Dedifferentiated amniotic fluid mesenchymal stem cell (primary cell): ENCODE measurements at regions not wholly inside any gene's neighbourhood (a gene's known extent, or its start where the extent isn't known, plus 50 kb on each side); places are given as distances from the start of the nearest gene placed in this dataset.
"Not testable (repeated sequence)": the region's sequence is repeated elsewhere in the genome, so short reads cannot be mapped to it uniquely, and the experiment has no call there.

Experiments used
- DNase-seq: peaks from one replicate; pipeline ENCODE4 v3.0.0-alpha.2; 2016; ENCODE audit errors: extremely low spot score

DNA sequence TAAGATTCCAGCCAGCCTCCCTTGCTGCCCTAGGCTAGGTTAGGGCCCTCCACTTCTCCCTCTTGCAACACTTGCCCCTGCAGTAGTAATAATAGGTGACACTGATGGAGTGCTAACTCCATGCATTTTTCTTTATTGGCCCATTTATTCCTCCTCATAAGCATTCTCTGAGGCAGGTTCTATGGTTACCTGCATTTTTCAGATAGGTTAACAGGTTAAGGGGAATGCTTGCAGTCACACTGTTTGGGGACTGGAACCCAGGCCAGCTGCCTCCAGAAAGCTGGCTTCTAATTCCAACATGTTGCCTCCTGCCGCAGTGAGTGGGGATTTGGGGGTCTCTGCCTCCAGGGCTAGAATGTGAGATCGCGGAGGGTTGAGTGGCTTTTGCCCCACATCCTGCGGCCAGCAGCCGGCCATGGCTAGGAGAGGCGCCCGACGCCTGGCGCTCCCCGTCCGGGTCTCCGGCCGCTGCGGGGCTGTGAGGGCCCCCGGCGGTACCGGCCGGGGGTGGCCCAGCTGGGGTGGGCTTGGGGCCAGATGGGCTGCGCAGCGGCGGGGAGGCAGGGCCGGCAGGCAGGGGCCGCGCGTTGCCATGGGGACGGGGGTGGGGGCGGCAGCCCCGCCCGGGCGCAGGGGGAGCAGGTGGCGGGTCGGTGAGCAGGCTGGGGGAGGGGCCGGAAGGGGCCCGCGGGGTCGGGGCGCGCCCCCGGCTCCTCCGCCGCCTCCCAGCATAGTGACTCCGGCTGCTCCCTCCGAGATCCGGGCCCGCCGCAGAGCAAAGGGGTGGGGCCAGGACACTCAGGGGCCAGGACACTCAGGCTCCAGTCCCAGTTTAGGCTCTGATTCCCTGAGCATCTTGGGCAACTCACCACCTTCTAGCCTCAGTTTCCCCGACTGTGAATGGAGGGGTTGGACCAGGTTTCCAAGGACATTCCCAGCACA is 68.4 kb upstream of the SSBP3 start:
- DNase-seq = no peak

DNA sequence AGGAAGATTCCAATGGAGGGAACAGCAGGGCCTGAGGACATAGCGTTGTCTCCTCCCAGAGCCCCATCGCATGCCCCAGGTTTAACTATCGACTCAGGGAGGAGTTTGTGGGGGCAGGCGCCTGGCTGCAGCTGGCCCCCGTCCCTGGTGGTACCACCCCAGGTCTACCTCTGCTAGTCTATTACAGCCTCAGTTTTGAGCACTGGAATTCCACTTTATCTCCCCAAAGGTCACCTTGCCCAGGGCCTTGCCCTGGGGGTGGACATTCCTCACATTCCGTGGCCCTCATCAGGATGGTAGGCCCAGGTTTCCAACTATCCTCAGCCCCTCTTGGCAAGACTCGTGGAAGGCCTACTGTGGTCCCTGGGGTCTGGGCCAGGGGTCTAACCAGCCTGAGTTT is 65.4 kb upstream of the SSBP3 start:
- DNase-seq = no peak

DNA sequence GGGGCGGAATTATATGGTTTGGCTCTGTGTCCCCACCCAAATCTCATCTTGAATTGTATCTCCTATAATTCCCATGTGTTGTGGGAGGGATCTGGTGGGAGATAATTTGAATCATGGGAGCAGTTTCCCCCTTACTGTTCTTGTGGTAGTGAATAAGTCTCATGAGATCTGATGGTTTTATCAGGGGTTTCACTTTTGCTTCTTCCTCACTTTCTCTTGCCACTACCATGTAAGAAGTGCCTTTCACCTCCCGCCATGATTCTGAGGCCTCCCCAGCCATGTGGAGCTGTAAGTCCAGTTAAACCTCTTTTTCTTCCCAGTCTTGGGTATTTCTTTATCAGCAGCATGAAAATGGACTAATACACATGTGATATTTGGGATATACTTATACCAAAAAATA is 63.2 kb upstream of the SSBP3 start:
- not testable (repeated sequence) for DNase-seq

DNA sequence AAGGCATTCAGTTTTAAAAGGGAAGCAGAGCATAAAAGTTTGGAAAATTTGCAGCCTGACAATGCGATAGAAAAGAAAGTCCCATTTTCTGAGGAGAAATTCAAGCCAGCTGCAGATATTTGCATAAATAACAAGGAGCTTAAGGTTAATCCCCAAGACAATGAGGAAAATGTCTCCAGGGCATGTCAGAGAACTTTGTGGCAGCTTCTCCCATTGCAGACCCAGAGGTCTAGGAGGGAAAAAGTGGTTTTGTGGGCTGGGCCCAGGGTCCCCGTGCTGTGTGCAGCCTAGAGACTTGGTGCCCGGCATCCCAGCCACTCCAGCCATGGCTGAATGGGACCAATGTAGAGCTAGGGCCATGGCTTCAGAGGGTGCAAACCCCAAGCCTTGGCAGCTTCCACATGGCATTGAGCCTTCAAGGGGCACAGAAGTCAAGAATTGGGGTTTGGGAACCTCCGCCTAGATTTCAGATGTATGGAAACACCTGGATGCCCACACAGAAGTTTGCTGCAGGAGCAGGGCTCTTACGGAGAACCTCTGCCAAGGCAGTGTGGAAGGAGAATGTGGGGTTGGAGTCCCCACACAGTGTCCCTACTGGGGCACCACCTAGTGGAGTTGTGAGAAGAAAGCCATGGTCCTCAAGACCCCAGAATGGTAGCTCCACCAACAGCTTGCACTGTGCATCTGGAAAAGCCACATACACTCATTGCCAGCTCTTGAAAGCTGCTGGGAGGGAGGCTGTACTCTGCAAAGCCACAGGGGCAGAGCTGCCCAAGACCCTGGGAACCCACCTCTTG is 62.3 kb upstream of the SSBP3 start:
- DNase-seq = not testable (repeated sequence)

DNA sequence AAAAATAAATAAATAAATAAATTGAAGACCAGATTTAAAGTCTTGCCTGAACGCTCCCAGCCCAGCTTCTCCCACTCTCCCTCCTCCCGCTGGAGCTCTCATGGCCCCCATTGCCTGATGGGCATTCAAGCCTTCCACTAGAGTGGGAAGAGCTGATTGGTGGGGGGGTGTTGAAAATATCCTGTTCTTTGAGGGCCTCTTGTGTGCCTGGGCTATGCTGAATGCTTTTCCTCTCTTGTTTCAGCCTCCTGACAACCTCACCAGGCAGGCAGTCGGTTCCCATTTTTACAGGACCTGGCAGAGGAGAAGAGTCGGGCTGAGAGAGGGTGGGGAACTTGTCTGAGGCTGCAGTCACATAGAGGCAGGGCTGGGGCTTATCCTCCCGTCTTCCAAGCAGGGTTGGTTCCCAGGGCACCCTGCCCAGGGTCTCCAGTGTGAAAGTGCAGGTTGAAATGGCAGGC is 59.2 kb upstream of the SSBP3 start:
- no peak for DNase-seq

DNA sequence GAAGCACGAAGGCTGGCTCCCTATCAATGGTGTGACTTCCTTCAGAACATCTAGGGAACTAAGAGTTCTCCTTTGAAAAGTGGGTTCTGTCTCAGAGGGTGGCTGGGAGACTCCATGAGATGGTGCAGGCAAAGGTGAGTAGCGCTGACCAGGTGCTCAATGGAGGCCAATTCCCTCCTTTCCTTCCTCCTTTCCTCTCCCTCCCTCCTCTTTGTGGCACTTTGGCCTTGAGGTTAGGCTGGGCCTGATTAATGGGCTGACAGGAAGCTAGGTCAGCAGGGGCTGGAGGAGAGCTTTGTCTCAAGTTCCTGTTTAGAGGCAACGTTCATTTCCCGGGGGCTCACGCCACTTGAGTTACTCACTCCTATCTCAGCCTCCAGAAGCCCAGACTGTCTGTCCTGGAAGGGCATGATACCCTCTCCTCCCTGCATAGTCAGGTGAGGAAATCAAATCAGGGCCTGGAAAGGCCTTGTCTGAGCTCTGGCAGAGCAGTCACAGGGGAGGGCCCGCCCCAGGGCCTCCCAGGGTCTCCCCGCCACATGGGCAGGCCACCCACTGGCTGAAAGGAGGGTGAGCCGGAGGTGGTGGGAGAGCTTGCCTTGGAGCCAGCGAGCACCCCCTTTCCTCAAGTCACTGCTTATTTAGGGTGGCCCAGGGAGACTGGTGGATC is 58.4 kb upstream of the SSBP3 start:
- DNase-seq = no peak

DNA sequence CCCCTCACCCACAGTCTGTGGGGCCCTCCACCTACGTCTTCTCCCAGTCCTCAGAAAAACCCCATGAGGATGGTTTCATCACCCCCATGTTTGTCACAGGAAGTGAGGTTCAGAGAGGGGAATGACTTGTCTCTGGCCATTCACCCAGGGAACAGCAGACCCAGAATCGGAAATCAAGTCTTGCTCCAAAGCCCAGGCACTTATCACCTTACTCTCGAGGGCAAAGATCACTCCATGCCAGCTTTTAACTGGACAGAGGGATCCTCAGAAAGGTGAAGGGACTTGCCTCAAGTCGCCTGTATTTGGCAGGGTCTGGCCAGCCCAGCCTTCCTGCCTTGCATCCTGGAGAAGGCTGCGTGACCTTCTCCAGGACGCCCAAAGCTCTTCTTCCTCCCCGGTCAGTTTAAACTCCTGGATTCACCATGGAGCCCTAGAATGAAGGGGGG is 57.9 kb upstream of the SSBP3 start:
- no peak for DNase-seq

DNA sequence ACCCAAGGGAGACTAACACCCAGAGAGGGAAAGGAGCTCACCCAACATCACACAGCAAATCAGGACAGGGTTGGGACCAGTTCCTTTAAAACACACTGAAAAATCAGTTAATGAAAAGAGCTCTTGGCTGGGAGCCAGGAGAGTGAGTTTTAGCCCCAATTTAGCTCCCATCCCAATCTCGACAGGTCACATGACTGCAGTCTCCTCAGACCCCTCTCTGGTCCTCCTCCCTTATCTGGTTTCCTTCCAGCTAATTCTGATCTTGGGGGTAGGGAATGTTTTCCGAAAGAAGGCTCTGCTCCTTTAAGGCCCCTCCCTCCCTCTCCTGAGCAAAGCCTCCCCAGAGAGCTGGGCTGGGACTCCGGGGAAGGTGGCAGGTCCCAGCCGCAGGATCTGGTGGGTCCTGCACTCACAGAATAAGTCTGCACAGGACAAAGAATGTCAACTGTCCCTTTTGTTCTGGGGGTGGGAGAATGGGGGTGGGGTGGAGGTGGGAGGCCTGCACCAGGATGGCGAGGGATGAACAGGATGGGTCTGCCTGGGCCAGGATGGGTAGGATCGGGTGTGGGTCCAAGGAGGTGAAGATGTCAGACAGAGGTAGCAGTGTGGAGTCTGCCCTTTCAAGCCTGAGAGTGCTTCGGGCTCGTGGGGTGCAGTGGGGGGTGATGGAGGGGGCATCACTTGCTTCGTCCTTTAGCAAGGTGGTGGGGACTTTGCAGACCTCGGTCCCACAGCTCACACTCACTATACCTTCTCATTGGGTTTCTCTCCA is 57.3 kb upstream of the SSBP3 start:
- DNase-seq = no peak

DNA sequence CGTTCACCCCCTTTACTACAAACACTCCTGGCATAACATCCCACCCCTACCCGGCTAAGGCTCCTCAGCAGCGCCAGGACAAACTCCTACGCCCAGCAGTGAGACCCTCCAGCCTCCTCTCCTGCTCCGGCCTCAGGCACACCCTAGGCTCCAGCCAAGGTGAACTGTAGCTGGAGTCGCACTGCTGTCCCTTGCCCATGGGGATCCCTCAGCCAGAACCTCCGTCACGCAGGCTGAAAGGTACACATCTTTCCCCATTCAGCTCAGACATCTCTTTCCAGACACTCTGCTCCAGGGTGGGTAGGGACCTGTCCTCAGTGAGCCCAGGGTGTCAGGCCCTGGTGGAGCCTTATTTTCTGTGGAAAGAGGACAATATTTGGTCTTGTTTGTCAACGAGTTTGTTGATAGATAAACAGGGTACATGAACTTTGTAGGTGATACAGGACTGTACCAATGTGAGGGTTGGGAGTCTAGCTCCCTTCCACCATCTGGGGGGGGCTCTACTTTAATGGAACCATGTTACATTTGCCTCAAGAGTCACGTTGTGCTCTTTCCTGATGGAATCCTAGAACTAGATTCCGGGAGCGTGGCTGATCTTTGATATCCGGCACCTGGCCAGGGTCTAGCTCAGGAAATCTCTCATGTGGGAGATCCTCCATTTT is 56.5 kb upstream of the SSBP3 start:
- DNase-seq = no peak

DNA sequence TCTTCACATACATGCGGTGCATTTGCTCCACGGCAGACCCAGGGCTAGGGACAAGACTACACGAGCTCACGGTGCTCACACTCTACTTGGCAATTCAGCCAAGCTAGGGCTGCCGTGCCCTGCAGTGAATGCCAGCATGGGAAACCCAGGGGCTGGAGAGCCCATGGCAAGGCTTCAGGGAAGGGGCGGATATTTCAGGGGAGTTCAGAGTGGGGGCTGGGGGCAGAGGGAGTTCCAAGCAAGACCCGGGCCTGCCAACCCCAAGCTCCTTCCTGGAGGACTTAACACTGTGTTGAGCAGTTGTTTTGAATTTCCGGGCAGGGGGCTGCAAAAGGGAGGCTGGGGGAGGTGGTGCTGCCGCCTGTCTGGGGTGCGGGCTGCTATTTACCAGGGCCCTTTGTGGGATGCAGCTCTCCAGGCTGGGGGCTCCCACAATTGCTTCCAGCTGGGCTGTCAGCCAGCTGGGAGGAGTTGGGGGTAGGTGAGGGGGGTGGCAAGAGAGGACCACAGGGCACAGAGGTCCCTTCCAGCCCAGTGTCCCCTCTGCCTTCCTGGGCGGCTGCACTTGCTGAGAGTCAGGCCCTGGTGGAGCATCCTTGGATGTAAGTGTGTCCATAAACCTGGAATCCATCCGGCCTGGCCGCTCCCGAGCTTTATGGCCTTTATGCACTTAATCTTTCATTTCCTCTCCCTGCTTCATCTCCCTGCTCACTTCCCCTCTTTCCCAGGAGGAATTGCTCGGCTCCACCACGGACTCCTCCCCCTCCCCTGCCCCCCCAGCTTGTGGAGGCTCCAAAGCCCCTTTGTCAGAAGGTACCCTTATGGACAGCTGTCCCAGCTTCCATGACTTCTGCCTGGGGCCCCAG is 55.8 kb upstream of the SSBP3 start:
- DNase-seq = no peak

DNA sequence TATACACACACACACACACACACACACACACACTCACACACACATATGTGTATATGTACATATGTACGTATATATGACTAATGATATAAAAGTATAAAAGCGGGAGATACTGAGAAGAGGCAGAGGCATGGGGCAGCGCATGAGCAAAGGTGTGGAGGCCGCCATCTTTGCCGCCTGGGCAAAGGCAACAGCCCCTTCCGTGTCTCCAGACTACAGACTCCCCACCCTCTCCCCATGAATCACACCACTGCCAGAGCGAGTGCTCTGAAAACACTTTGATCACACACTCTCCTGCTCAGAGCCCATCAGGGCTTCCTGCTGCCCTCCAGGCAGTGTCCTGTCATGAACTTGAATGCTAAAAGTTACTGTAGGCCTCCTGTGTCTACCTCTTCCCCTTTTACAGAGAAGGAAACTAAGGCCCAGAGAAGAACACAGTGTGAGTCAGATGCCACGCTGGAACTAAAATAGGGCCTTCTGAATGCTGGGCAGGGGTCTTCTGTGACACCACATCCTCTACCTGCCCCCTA is 54.7 kb upstream of the SSBP3 start:
- DNase-seq = no peak

DNA sequence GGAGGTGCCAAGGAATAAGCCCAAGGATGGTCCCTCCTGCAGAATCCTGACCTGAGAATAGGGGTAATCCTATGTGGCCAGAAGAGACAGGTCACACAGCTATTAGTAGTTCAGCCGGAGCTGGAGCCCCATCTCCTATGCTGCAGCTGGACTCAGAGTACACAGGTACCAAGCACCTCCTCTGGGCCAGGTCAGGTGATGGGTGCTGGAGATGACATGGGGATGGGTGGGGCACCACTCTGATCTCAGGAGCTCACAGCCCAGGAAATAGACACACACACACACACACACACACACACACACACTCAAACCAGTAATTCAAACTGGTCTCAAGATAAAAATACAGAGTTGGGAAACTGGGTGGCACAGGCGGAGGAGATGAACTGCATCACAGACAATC is 54.2 kb upstream of the SSBP3 start:
- DNase-seq = no peak

DNA sequence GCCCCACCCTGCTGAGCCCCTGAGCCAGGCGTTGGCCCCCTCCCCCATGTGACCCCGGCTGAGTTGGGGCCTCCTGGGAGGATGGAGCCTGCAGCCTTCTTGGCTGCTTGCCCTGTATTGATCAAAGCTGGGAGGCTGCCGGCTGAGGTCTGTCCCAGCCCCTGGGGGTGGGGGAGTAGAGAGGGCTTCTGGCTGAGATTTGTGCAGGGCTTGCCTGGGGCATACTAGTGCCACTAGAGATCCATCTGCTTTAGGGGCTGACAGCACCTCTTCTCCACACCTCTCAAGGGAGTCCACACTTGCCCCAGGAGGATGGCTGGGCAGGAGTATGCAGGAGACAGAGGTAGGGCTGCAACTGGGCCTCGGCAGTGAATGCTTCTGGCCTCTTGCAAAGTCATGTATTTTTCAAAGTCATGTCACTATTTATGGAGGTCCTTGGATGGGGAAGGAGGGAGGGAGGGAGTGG is 53.6 kb upstream of the SSBP3 start:
- DNase-seq = no peak

DNA sequence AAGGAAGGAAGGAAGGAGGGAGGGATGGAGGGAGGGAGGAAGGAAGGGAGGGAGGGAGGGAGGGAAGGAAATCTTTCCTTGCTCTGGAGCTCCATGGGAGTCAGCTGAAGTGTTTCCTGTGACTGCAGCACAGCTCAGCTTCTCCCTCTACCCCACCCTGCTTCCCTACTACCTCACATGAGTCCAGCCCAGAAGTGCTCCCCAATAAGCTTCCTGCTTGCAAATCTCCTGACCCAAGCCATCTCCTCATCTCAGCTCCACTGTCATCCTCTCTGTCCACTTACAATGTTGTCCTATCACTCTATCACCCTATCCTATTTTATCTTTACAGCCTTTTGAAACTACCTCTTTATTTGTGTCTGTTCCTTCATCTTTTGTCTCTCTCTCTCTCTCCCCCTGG is 52.9 kb upstream of the SSBP3 start:
- DNase-seq = no peak

DNA sequence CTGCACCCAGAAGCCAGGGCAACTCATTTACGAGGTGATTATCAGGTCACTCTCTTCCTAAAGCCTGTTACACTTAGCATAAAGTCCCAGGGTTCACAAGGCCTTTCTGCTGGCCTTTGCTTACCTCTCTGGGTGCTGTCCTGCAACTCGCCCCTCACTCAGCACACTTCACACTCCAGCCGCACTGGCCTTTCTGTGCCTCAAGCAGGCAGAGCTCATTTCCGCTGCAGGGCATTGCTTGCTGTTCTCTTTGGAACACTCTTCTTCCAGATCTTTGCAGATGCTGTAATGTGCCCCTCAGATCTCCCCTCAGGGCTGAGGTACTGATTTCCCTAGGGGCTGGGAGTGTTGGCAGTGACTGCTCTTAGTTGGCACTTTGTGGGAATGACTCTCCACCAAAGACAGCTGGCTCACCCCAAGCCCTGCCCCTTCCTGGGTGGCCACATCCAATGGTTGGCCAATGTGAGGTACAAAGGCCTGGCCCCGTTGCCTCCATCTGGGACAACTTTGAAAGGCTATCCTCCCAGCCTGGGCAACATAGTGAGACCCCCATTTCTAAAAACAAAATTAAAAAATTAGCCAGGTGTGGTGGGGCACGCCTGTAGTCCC is 50.8 kb upstream of the SSBP3 start:
- DNase-seq = no peak

DNA sequence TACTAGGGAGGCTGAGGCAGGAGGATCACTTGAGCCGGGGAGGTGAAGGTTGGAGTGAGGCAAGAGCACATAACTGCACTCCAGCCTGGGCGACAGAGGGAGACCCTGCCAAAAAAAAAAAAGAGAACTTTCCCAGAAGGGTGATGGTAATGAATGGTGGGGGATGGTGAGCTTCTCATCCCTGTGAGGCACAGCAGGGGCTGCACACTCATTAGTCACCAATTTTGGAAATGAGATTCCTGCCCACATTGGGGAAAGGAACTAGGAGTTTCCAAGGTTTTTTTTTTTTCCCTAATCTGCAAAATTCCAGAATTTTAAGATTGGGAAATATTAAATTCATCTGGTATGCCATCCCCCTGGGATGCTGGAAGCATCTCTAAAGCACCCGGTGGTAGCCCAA is 50.2 kb upstream of the SSBP3 start:
- no peak for DNase-seq
